ENCODE measurements at regions not wholly inside any gene's neighbourhood (a gene's known extent, or its start where the extent isn't known, plus 50 kb on each side); places are given as distances from the start of the nearest gene placed in this dataset.
"Not testable (repeated sequence)": the region's sequence is repeated elsewhere in the genome, so short reads cannot be mapped to it uniquely, and the experiment has no call there.

- not testable (repeated sequence) for TF ChIP-seq SP1 (IDR thresholded peaks at IDR 0.05); BHLHE40 (IDR thresholded peaks at IDR 0.05; ENCODE audit: borderline replicate concordance); CTBP1 (IDR thresholded peaks at IDR 0.05; ENCODE audit: borderline replicate concordance); L3MBTL2 (conservative IDR thresholded peaks at IDR 0.05); ELF4 (IDR thresholded peaks at IDR 0.05); FOXM1 (IDR thresholded peaks at IDR 0.05; ENCODE audit: borderline replicate concordance); TARDBP (IDR thresholded peaks at IDR 0.05)
Observed at GRCh38 chr6:150311149-150311944, 57.5 kb upstream of the IYD start.
